ENCODE measurements at regions not wholly inside any gene's neighbourhood (a gene's known extent, or its start where the extent isn't known, plus 50 kb on each side); places are given as distances from the start of the nearest gene placed in this dataset.

- DNase-seq (ENCODE audit: extremely low read depth, low read depth) = no peak
- no peak overlapping the region for H3K4me3 ChIP-seq (replicated peaks; ENCODE audit: low read depth, low read length)
- TF ChIP-seq CTCF (IDR thresholded peaks at IDR 0.05; ENCODE audit: low read depth, low read length, missing control alignments) = no peak
Measured at GRCh38 chr5:18202164-18202563, 567.9 kb downstream of the TAF11L14 start.

GRCh38 chr5:18203296-18203695 lies 569.0 kb downstream of the TAF11L14 start:
- H3K4me3 ChIP-seq (replicated peaks; ENCODE audit: low read depth, low read length) = no peak overlapping the region
- TF ChIP-seq CTCF (IDR thresholded peaks at IDR 0.05; ENCODE audit: low read depth, low read length, missing control alignments) = no peak
- DNase-seq (ENCODE audit: extremely low read depth, low read depth) = no peak

GRCh38 chr5:18213666-18214065 lies 579.4 kb downstream of the TAF11L14 start:
- no peak for DNase-seq (ENCODE audit: extremely low read depth, low read depth)
- H3K4me3 ChIP-seq (replicated peaks; ENCODE audit: low read depth, low read length) = no peak overlapping the region
- no peak for TF ChIP-seq CTCF (IDR thresholded peaks at IDR 0.05; ENCODE audit: low read depth, low read length, missing control alignments)

GRCh38 chr5:18216016-18216415 lies 581.8 kb downstream of the TAF11L14 start:
- no peak overlapping the region for H3K4me3 ChIP-seq (replicated peaks; ENCODE audit: low read depth, low read length)
- no peak for TF ChIP-seq CTCF (IDR thresholded peaks at IDR 0.05; ENCODE audit: low read depth, low read length, missing control alignments)
- no peak for DNase-seq (ENCODE audit: extremely low read depth, low read depth)

GRCh38 chr5:18216729-18217128 lies 582.5 kb downstream of the TAF11L14 start:
- TF ChIP-seq CTCF (IDR thresholded peaks at IDR 0.05; ENCODE audit: low read depth, low read length, missing control alignments) = no peak
- no peak overlapping the region for H3K4me3 ChIP-seq (replicated peaks; ENCODE audit: low read depth, low read length)
- no peak for DNase-seq (ENCODE audit: extremely low read depth, low read depth)

GRCh38 chr5:18219241-18219640 lies 585.0 kb downstream of the TAF11L14 start:
- no peak for TF ChIP-seq CTCF (IDR thresholded peaks at IDR 0.05; ENCODE audit: low read depth, low read length, missing control alignments)
- H3K4me3 ChIP-seq (replicated peaks; ENCODE audit: low read depth, low read length) = no peak overlapping the region
- no peak for DNase-seq (ENCODE audit: extremely low read depth, low read depth)

- no peak for TF ChIP-seq CTCF (IDR thresholded peaks at IDR 0.05; ENCODE audit: low read depth, low read length, missing control alignments)
- no peak overlapping the region for H3K4me3 ChIP-seq (replicated peaks; ENCODE audit: low read depth, low read length)
- DNase-seq (ENCODE audit: extremely low read depth, low read depth) = no peak
Measured at GRCh38 chr5:18220631-18221030, 586.4 kb downstream of the TAF11L14 start.

Data from HFF-Myc (cell line).